GM23338 (cell line): ENCODE measurements at regions not wholly inside any gene's neighbourhood (a gene's known extent, or its start where the extent isn't known, plus 50 kb on each side); places are given as distances from the start of the nearest gene placed in this dataset.

Experiments used
- ATAC-seq: fragments of 200-7000 bp; cut with Tn5 transposase; 3 replicates; pipeline ENCODE4 v1.9.1; 2020
- DNase-seq: peaks from one replicate; pipeline ENCODE4 v3.0.0-alpha.2; 2015; ENCODE audit warnings: low spot score
- H2AFZ ChIP-seq: fragments of 200-600 bp; sonication (generic); 2 replicates; pipeline ENCODE4 v1.8.0; 2016; ENCODE audit warnings: antibody characterized with exemption, mild to moderate bottlenecking, moderate library complexity
- H3F3A ChIP-seq: fragments of 200-600 bp; sonication (generic); replicated peaks from 2 replicates; pipeline ENCODE4 v1.8.0; 2017; ENCODE audit warnings: antibody characterized with exemption, mixed run types, low read depth
- H3K27ac ChIP-seq: fragments of 200-600 bp; sonication (generic); 2 replicates; pipeline ENCODE4 v1.6.1; 2016; ENCODE audit warnings: low read depth
- H3K27me3 ChIP-seq: fragments of 200-600 bp; sonication (generic); 2 replicates; pipeline ENCODE4 v1.8.0; 2016; ENCODE audit warnings: mild to moderate bottlenecking, mixed run types, moderate library complexity; ENCODE audit not compliant: insufficient read depth
- H3K36me3 ChIP-seq: fragments of 200-600 bp; sonication (generic); 2 replicates; pipeline ENCODE4 v1.8.0; 2016; ENCODE audit warnings: mild to moderate bottlenecking; ENCODE audit not compliant: insufficient read depth
- H3K4me1 ChIP-seq: fragments of 200-600 bp; sonication (generic); 2 replicates; pipeline ENCODE4 v1.8.0; 2016; ENCODE audit warnings: mild to moderate bottlenecking, moderate library complexity; ENCODE audit not compliant: insufficient read depth
- H3K4me2 ChIP-seq: fragments of 200-600 bp; sonication (generic); 2 replicates; pipeline ENCODE4 v1.7.1; 2017; ENCODE audit warnings: mixed run types
- H3K4me3 ChIP-seq: fragments of 200-600 bp; sonication (generic); 2 replicates; pipeline ENCODE4 v1.6.1; 2016; ENCODE audit warnings: mixed run types
- H3K79me2 ChIP-seq: fragments of 200-600 bp; sonication (generic); replicated peaks from 2 replicates; pipeline ENCODE4 v1.8.0; 2017; ENCODE audit warnings: mild to moderate bottlenecking; ENCODE audit not compliant: insufficient read depth
- H3K9me2 ChIP-seq: fragments of 200-600 bp; sonication (generic); 2 replicates; pipeline ENCODE4 v1.8.0; 2017; ENCODE audit not compliant: insufficient read depth
- H4K20me1 ChIP-seq: fragments of 200-600 bp; sonication (generic); replicated peaks from 2 replicates; pipeline ENCODE4 v1.8.0; 2017; ENCODE audit warnings: mild to moderate bottlenecking; ENCODE audit not compliant: insufficient read depth
- H3K27ac Mint-ChIP-seq: 2 replicates; pipeline ENCODE4 v1.8.0; 2020; ENCODE audit warnings: inconsistent platforms, mild to moderate bottlenecking, moderate library complexity, mixed read lengths
- H3K27me3 Mint-ChIP-seq: 3 replicates; pipeline ENCODE4 v1.8.0; 2022; ENCODE audit warnings: low read depth, mild to moderate bottlenecking, moderate library complexity, mixed read lengths, inconsistent platforms; ENCODE audit not compliant: insufficient read depth, poor library complexity
- H3K36me3 Mint-ChIP-seq: 3 replicates; pipeline ENCODE4 v1.8.0; 2021; ENCODE audit warnings: low read depth, mild to moderate bottlenecking, inconsistent platforms, moderate library complexity, mixed read lengths
- H3K4me1 Mint-ChIP-seq: 3 replicates; pipeline ENCODE4 v1.8.0; 2020; ENCODE audit warnings: mild to moderate bottlenecking, inconsistent platforms, mixed read lengths
- H3K4me3 Mint-ChIP-seq: 3 replicates; pipeline ENCODE4 v1.8.0; 2021; ENCODE audit warnings: moderate library complexity, mild to moderate bottlenecking, inconsistent platforms, mixed read lengths
- H3K9me3 Mint-ChIP-seq: 3 replicates; pipeline ENCODE4 v1.8.0; 2020; ENCODE audit warnings: moderate library complexity, mild to moderate bottlenecking, inconsistent platforms, mixed read lengths
- CREB1 ChIP-seq: fragments of 250-450 bp; sonication (Bioruptor Pico); IDR thresholded peaks from 2 replicates; pipeline ENCODE4 v1.5.0; 2020; ENCODE audit warnings: low read depth, mild to moderate bottlenecking, moderate library complexity
- ETS1 ChIP-seq: IDR thresholded peaks from 2 replicates; pipeline ENCODE4 v1.6.1; 2016; ENCODE audit warnings: antibody characterized with exemption
- EZH2 ChIP-seq: fragments of 200-600 bp; sonication (generic); IDR thresholded peaks from one replicate; pipeline ENCODE4 v1.8.0; 2017; ENCODE audit warnings: antibody characterized with exemption, mild to moderate bottlenecking, low read depth; ENCODE audit not compliant: unreplicated experiment
- EZH2phosphoT487 ChIP-seq: fragments of 200-600 bp; sonication (generic); IDR thresholded peaks from one replicate; pipeline ENCODE4 v1.8.1; 2018; ENCODE audit warnings: antibody characterized with exemption; ENCODE audit not compliant: unreplicated experiment
- JUNB ChIP-seq: IDR thresholded peaks from one replicate; pipeline ENCODE4 v1.6.1; 2016; ENCODE audit warnings: antibody characterized with exemption; ENCODE audit not compliant: unreplicated experiment
- NANOG ChIP-seq: IDR thresholded peaks from 2 replicates; pipeline ENCODE4 v1.6.1; 2016; ENCODE audit warnings: antibody characterized with exemption, borderline replicate concordance
- POLR2AphosphoS5 ChIP-seq: IDR thresholded peaks from 2 replicates; pipeline ENCODE4 v1.6.1; 2016; ENCODE audit warnings: antibody characterized with exemption, low read depth
- REST ChIP-seq: IDR thresholded peaks from one replicate; pipeline ENCODE4 v1.6.1; 2018; ENCODE audit warnings: antibody characterized with exemption; ENCODE audit not compliant: unreplicated experiment
- STAT1 ChIP-seq: IDR thresholded peaks from one replicate; pipeline ENCODE4 v1.6.1; 2016; ENCODE audit warnings: antibody characterized with exemption; ENCODE audit not compliant: unreplicated experiment
- ZNF114 ChIP-seq: fragments of 250-450 bp; sonication (Bioruptor Pico); IDR thresholded peaks from 2 replicates; pipeline ENCODE4 v1.5.0; 2020; ENCODE audit warnings: mild to moderate bottlenecking, moderate library complexity
- ZNF331 ChIP-seq: fragments of 250-450 bp; sonication (Bioruptor Pico); IDR thresholded peaks from 2 replicates; pipeline ENCODE4 v1.5.0; 2020; ENCODE audit warnings: low read depth, mild to moderate bottlenecking, moderate library complexity
- TF ChIP-seq, protein P1 (sequence below), 2 experiments: fragments of 200-600 bp in 1 of 2; sonication (generic) in 1 of 2; conservative IDR thresholded peaks; 2 replicates each; pipeline versions ENCODE4 v1.5.1 to v1.6.1; 2016 to 2017; ENCODE audit warnings: antibody characterized with exemption in 2 of 2, low read depth in 2 of 2, mild to moderate bottlenecking in 2 of 2, moderate library complexity in 1 of 2

GRCh38 chr5:159508344-159508743 lies 178.1 kb upstream of the IL12B start:
- H3K79me2 ChIP-seq, result no peaks in the 10 kb centered on the region
- no peak overlapping the region for H3K4me3 ChIP-seq
- H3K4me1 ChIP-seq, result no peaks in the 10 kb centered on the region
- Mint-ChIP-seq H3K4me3 (no peak overlapping the region), H3K9me3 (no peaks in the 10 kb centered on the region), H3K4me1 (peaks cover 6% of the 10 kb centered on the region; the same call in 2 of the 3 replicates), H3K27me3 (no peaks in the 10 kb centered on the region), H3K27ac (no peak overlapping the region), H3K36me3 (no peaks in the 10 kb centered on the region)
- H3K27me3 ChIP-seq, result no peaks in the 10 kb centered on the region
- no peaks in the 10 kb centered on the region for H4K20me1 ChIP-seq
- no peak for ATAC-seq
- TF ChIP-seq STAT1 (no peak), EZH2phosphoT487 (no peak), POLR2AphosphoS5 (no peak)
- no peak overlapping the region for H3K27ac ChIP-seq
- H3K4me2 ChIP-seq, result no peak overlapping the region
- no peak for DNase-seq
- no peaks in the 10 kb centered on the region for H3K36me3 ChIP-seq
- no peaks in the 10 kb centered on the region for H3F3A ChIP-seq
- H2AFZ ChIP-seq, result no peak overlapping the region
- H3K9me2 ChIP-seq, result 0 out of 2 replicates have a peak, but pooled peaks cover 3% of the 10 kb centered on the region

- no peak overlapping the region for H3K27ac Mint-ChIP-seq
- no peaks in the 10 kb centered on the region for H3K9me3 Mint-ChIP-seq
- Histone ChIP-seq H3K79me2 (no peaks in the 10 kb centered on the region), H3F3A (no peaks in the 10 kb centered on the region), H2AFZ (no peak overlapping the region), H3K4me3 (no peak overlapping the region), H3K36me3 (no peaks in the 10 kb centered on the region), H3K27me3 (no peaks in the 10 kb centered on the region), H3K4me2 (no peak overlapping the region), H3K4me1 (no peaks in the 10 kb centered on the region), H3K27ac (no peak overlapping the region), H3K9me2 (0 out of 2 replicates have a peak, but pooled peaks cover 3% of the 10 kb centered on the region), H4K20me1 (no peaks in the 10 kb centered on the region)
- no peak for DNase-seq
- H3K36me3 Mint-ChIP-seq, result no peaks in the 10 kb centered on the region
- H3K27me3 Mint-ChIP-seq, result no peaks in the 10 kb centered on the region
- peaks cover 6% of the 10 kb centered on the region; the same call in 2 of the 3 replicates for H3K4me1 Mint-ChIP-seq
- no peak for ATAC-seq
- H3K4me3 Mint-ChIP-seq, result no peak overlapping the region
- TF ChIP-seq JUNB (no peak), ZNF114 (CRISPR knock-in tag) (no peak), EZH2phosphoT487 (no peak), ETS1 (no peak), ZNF331 (CRISPR knock-in tag) (no peak), CREB1 (CRISPR knock-in tag) (no peak), STAT1 (no peak), NANOG (no peak), EZH2 (no peak), REST (no peak)
- TF ChIP-seq, protein P1, sequence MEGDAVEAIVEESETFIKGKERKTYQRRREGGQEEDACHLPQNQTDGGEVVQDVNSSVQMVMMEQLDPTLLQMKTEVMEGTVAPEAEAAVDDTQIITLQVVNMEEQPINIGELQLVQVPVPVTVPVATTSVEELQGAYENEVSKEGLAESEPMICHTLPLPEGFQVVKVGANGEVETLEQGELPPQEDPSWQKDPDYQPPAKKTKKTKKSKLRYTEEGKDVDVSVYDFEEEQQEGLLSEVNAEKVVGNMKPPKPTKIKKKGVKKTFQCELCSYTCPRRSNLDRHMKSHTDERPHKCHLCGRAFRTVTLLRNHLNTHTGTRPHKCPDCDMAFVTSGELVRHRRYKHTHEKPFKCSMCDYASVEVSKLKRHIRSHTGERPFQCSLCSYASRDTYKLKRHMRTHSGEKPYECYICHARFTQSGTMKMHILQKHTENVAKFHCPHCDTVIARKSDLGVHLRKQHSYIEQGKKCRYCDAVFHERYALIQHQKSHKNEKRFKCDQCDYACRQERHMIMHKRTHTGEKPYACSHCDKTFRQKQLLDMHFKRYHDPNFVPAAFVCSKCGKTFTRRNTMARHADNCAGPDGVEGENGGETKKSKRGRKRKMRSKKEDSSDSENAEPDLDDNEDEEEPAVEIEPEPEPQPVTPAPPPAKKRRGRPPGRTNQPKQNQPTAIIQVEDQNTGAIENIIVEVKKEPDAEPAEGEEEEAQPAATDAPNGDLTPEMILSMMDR (conservative IDR thresholded peaks at IDR 0.05; ENCODE audit: low read depth in 2 of 2), result no peak
These were observed 178.8 kb upstream of the IL12B start for GRCh38 chr5:159509002-159509660.
